ENCODE measurements at regions not wholly inside any gene's neighbourhood (a gene's known extent, or its start where the extent isn't known, plus 50 kb on each side); places are given as distances from the start of the nearest gene placed in this dataset.

DNA sequence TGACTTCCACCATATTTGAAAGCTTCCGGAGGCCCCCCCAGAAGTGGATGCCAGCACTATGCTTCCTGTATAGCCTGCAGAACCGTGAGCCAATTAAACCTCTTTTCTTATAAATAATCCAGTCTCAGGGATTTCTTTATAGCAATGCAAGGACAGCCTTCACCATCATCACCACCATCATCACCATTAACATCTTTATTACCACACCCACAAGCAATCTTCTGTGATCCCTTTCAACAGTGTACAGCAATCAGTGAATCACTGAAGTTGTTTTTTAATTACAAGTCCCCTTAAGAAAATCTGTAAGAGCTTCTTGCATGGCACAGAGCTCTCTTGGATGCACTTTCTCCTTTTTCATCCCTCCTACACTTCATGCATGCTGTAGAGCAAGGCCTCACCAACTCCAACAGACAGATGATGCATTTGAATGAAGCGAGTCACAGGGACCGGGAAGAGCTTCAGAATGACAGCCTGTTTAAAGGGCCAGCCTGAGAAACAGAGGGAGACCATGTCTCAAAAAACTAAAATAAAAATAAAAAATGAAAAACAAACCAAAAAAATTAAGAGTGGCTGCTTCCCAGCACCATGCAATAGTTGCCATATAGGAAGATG is 83.6 kb upstream of the VASH1 start:
- TF ChIP-seq, protein P1, sequence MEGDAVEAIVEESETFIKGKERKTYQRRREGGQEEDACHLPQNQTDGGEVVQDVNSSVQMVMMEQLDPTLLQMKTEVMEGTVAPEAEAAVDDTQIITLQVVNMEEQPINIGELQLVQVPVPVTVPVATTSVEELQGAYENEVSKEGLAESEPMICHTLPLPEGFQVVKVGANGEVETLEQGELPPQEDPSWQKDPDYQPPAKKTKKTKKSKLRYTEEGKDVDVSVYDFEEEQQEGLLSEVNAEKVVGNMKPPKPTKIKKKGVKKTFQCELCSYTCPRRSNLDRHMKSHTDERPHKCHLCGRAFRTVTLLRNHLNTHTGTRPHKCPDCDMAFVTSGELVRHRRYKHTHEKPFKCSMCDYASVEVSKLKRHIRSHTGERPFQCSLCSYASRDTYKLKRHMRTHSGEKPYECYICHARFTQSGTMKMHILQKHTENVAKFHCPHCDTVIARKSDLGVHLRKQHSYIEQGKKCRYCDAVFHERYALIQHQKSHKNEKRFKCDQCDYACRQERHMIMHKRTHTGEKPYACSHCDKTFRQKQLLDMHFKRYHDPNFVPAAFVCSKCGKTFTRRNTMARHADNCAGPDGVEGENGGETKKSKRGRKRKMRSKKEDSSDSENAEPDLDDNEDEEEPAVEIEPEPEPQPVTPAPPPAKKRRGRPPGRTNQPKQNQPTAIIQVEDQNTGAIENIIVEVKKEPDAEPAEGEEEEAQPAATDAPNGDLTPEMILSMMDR (IDR thresholded peaks at IDR 0.05) = no peak
- TF ChIP-seq POLR2AphosphoS5 (IDR thresholded peaks at IDR 0.05) (no peak), POLR2A (IDR thresholded peaks at IDR 0.05) (no peak)
